Panc1 (cell line): ENCODE measurements at regions not wholly inside any gene's neighbourhood (a gene's known extent, or its start where the extent isn't known, plus 50 kb on each side); places are given as distances from the start of the nearest gene placed in this dataset.

Experiments
- CTCF ChIP-seq: fragments of 450-650 bp; IDR thresholded peaks from 2 replicates; pipeline ENCODE4 v1.5.1; 2017; ENCODE audit warnings: mild to moderate bottlenecking
- POLR2AphosphoS5 ChIP-seq: IDR thresholded peaks from 2 replicates; pipeline ENCODE4 v1.6.1; 2012; ENCODE audit warnings: mild to moderate bottlenecking, low read depth, low read length, moderate library complexity
- REST ChIP-seq, 2 experiments: IDR thresholded peaks; 2 replicates each; pipeline ENCODE4 v1.6.1; 2011 to 2012; ENCODE audit warnings: low read depth in 2 of 2, control low read depth in 1 of 2, low read length in 1 of 2, mild to moderate bottlenecking in 1 of 2, moderate library complexity in 1 of 2; ENCODE audit not compliant: insufficient read depth in 1 of 2

GRCh38 chr6:133108419-133108818 is 132.7 kb upstream of the EYA4 start:
- TF ChIP-seq REST (IDR thresholded peaks at IDR 0.05; ENCODE audit: insufficient read depth in 1 of 2, low read depth in 2 of 2, low read length in 1 of 2) (no peak), CTCF (no peak), POLR2AphosphoS5 (no peak)
